HG02943 (cell line): ENCODE measurements at regions not wholly inside any gene's neighbourhood (a gene's known extent, or its start where the extent isn't known, plus 50 kb on each side); places are given as distances from the start of the nearest gene placed in this dataset.

Experiments used
- ATAC-seq: cut with Tn5 transposase; IDR thresholded peaks from one replicate; pipeline ENCODE4 v1.9.1; 2021; ENCODE audit warnings: mild to moderate bottlenecking, low read depth, moderate library complexity; ENCODE audit not compliant: unreplicated experiment

GRCh38 chr4:71268166-71268565 is 70.7 kb upstream of the SLC4A4 start:
- no peak for ATAC-seq

GRCh38 chr4:71269233-71269632 is 69.6 kb upstream of the SLC4A4 start:
- no peak for ATAC-seq

DNA sequence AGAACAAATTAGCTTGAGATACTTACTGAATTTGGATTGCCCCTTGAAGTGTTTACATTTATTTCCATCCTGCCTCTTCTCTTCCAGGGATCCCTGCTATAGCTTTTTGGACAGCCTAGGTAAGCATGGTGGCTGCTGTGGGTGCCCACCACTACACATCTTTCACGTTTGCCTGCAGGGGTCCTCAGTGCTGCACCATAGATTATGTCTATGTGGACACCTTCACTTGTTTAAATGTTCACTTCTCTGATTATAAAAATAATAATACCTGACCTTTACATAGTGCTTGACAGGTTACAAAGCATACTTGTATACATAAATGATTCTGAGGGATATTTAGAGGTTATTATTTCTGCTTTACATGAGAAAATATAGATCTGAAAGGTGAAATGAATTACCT is 67.9 kb upstream of the SLC4A4 start:
- no peak for ATAC-seq

- ATAC-seq: no peak
Observed at GRCh38 chr4:71272976-71273375, 65.8 kb upstream of the SLC4A4 start.

GRCh38 chr4:71275004-71275403 is 63.8 kb upstream of the SLC4A4 start:
- ATAC-seq: no peak

GRCh38 chr4:71275570-71275969 is 63.2 kb upstream of the SLC4A4 start:
- ATAC-seq: no peak

DNA sequence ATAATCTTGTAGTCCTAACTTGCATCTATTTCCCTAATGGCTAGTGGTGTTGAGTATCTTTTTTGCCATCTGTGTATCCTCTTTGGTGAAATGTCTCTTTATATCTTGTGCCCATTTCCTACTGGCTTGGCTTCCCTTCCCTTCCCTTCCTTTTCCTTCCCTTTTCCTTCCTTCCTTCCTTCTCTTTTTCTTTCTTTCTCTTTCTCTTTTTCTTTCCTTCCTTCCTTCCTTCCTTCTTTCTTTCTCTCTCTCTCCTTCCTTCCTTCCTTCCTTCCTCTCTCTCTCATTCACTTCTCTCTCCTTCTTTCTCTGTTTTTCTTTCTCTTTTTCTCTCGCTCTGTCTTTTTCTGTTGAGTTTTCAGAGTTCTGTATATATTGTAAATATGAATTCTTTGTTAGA is 61.5 kb upstream of the SLC4A4 start:
- no peak for ATAC-seq

GRCh38 chr4:71283642-71284257 is 55.1 kb upstream of the SLC4A4 start:
- ATAC-seq: no peak

DNA sequence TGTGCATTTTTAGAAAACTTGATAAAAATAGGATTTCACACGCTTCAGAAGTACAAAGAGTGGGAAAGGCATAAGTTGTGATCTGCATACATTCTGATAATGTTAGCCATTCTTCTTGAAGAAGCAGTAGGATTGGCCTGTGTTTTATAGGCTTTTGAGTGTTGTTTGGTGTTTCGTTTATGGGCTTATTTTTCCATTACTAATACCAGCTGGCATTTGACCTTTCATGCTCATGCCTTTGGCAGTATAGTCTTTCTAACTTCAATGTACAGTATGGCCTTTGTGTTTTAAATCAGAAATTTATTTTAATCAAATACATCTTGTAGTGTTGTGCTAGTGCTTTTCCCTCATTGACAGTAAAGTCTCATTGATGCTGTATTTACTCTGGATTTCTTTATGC is 51.5 kb upstream of the SLC4A4 start:
- no peak for ATAC-seq

DNA sequence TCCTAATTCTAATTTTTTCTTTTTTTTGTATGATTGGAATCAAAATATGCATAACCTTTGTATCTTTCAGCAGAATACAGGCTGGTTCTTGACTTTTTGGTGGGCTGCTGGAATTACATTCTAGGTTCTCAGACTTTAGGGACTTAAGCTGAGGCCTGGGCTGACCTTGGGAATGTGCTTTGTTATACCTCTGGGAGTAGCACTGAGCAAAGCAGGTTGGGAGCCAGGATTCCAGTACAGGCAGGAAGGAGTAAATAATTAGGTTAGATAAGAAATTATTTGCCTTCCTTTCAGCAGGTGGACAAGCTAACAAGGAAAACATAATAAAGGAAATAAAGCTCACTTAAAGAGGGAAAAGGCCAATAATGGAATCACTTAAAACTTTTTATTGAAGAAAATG is 49.9 kb upstream of the SLC4A4 start:
- ATAC-seq: no peak
